ENCODE measurements at regions not wholly inside any gene's neighbourhood (a gene's known extent, or its start where the extent isn't known, plus 50 kb on each side); places are given as distances from the start of the nearest gene placed in this dataset.

DNA sequence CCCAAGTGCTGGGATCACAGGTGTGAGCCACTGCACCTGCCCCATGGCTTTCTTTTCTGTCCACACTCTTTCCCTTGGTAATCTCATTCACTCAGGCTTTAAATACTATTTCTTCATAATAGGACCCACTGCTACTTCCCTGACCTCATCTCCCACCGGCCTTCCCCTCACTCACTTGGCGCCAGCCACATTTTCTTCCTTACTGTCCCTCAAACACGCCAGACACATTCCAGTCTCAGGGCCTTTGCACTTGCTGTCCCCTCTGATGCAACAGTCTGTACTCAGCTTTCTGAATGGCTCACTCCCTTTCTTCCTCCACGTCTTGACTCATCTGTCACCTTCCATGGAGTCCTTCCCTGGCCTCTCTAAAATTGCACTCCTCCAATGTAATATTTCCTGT lies 111.1 kb upstream of the MVB12B start (continued):
- TF ChIP-seq EZH2 (IDR thresholded peaks at IDR 0.05; ENCODE audit: borderline replicate concordance, low read depth, low read length) = no peak
- TF ChIP-seq ZNF586 (CRISPR knock-in tag; conservative IDR thresholded peaks at IDR 0.05) = no peak

DNA sequence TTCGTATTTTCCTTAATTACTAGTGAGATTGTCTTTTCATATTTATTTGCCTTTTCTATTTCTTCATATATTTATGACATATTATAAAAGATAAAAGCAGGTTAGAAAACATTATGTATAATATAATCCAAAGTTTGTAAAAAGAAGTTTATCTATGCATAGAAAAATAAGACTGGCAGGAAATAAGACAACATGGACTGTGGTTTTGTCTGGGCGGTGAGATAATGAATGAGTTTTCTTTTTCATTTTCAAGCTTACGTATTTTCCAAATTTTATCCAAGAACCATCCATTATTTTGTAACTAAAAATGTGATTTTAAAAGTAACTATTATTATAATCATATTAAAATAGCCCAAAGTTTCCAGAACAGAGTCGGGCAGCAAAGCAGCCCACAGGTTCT lies 109.8 kb upstream of the MVB12B start:
- FAIRE-seq (no peak), DNase-seq (ENCODE audit: extremely low read depth in 1 of 4, low spot score in 3 of 4) (no peak), ATAC-seq (no peak)
- POLR2A ChIA-PET = no interaction called here
- Histone ChIP-seq H3K79me2 (ENCODE audit: control insufficient read depth, insufficient read depth, low read length) (no peaks in the 10 kb centered on the region), H3K4me2 (ENCODE audit: insufficient read depth, low read length) (no peak overlapping the region), H3K4me1 (replicated peaks in 1 of 2; ENCODE audit: control insufficient read depth in 2 of 2, insufficient read depth in 2 of 2, low read length in 2 of 2) (no peaks in the 10 kb centered on the region), H3K36me3 (ENCODE audit: control insufficient read depth, insufficient read depth, low read length) (no peaks in the 10 kb centered on the region), H4K20me1 (replicated peaks; ENCODE audit: control insufficient read depth, insufficient read depth, low read length) (no peaks in the 10 kb centered on the region), H3K9me1 (ENCODE audit: control insufficient read depth, insufficient read depth, low read length) (no peaks in the 10 kb centered on the region), H3K27ac (ENCODE audit: extremely low read depth, low read depth, low read length) (no peak overlapping the region), H3K9ac (ENCODE audit: insufficient read depth in 1 of 2, low read depth in 2 of 2, low read length in 2 of 2) (no peak overlapping the region), H3K27me3 (ENCODE audit: control insufficient read depth in 2 of 2, insufficient read depth in 2 of 2, low read length in 2 of 2) (peaks cover 0 to 14% of the 10 kb centered on the region in 2 experiments; a peak in 2 of 5 replicates), H3K9me3 (replicated peaks; ENCODE audit: control insufficient read depth, insufficient read depth, low read depth, low read length) (no peaks in the 10 kb centered on the region), H2AFZ (ENCODE audit: low read depth, low read length) (no peak overlapping the region), H3K4me3 (no peak overlapping the region)
- intact Hi-C loops (cut with micrococcal nuclease) (no loop called here), in situ Hi-C loops (cut with MboI) (no loop called here)
- no TSS peak for BruUV-seq (replicated peaks)
- WGBS (ENCODE audit: insufficient coverage, low coverage, missing lambda C conversion rate) = 1% methylated on average over 4 of the region's 4 CpGs
- CTCF ChIA-PET (ENCODE audit: low intra/inter-chr PET ratio) = no interaction called here
- TF ChIP-seq, protein P1, sequence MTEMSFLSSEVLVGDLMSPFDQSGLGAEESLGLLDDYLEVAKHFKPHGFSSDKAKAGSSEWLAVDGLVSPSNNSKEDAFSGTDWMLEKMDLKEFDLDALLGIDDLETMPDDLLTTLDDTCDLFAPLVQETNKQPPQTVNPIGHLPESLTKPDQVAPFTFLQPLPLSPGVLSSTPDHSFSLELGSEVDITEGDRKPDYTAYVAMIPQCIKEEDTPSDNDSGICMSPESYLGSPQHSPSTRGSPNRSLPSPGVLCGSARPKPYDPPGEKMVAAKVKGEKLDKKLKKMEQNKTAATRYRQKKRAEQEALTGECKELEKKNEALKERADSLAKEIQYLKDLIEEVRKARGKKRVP (CRISPR knock-in tag; IDR thresholded peaks at IDR 0.05) = no peak
- TF ChIP-seq, protein P2, sequence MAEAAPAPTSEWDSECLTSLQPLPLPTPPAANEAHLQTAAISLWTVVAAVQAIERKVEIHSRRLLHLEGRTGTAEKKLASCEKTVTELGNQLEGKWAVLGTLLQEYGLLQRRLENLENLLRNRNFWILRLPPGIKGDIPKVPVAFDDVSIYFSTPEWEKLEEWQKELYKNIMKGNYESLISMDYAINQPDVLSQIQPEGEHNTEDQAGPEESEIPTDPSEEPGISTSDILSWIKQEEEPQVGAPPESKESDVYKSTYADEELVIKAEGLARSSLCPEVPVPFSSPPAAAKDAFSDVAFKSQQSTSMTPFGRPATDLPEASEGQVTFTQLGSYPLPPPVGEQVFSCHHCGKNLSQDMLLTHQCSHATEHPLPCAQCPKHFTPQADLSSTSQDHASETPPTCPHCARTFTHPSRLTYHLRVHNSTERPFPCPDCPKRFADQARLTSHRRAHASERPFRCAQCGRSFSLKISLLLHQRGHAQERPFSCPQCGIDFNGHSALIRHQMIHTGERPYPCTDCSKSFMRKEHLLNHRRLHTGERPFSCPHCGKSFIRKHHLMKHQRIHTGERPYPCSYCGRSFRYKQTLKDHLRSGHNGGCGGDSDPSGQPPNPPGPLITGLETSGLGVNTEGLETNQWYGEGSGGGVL (CRISPR knock-in tag; IDR thresholded peaks at IDR 0.05) = no peak
- TF ChIP-seq SMAD1 (IDR thresholded peaks at IDR 0.05; ENCODE audit: low read depth, low read length, partially characterized antibody) (no peak), ZNF316 (IDR thresholded peaks at IDR 0.05) (no peak), ZNF77 (CRISPR knock-in tag; IDR thresholded peaks at IDR 0.05) (no peak), CBX3 (IDR thresholded peaks at IDR 0.05; ENCODE audit: borderline replicate concordance in 1 of 2, low read length in 2 of 2) (no peak), ZNF695 (CRISPR knock-in tag; IDR thresholded peaks at IDR 0.05) (no peak), KLF10 (CRISPR knock-in tag; IDR thresholded peaks at IDR 0.05) (no peak), ZNF324 (CRISPR knock-in tag; IDR thresholded peaks at IDR 0.05) (no peak), STAT5A (IDR thresholded peaks at IDR 0.05; ENCODE audit: borderline replicate concordance, low read length) (no peak), MEIS2 (IDR thresholded peaks at IDR 0.05; ENCODE audit: partially characterized antibody) (no peak), HOXB6 (CRISPR knock-in tag; IDR thresholded peaks at IDR 0.05; ENCODE audit: borderline replicate concordance) (no peak), ZNF644 (tag; IDR thresholded peaks at IDR 0.05; ENCODE audit: low read depth) (no peak), ZFX (CRISPR knock-in tag; IDR thresholded peaks at IDR 0.05) (no peak)
- TF ChIP-seq, protein P3, sequence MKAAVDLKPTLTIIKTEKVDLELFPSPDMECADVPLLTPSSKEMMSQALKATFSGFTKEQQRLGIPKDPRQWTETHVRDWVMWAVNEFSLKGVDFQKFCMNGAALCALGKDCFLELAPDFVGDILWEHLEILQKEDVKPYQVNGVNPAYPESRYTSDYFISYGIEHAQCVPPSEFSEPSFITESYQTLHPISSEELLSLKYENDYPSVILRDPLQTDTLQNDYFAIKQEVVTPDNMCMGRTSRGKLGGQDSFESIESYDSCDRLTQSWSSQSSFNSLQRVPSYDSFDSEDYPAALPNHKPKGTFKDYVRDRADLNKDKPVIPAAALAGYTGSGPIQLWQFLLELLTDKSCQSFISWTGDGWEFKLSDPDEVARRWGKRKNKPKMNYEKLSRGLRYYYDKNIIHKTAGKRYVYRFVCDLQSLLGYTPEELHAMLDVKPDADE (conservative IDR thresholded peaks at IDR 0.05; ENCODE audit: control insufficient read depth, low read depth, low read length) = no peak
- TF ChIP-seq, protein P4, sequence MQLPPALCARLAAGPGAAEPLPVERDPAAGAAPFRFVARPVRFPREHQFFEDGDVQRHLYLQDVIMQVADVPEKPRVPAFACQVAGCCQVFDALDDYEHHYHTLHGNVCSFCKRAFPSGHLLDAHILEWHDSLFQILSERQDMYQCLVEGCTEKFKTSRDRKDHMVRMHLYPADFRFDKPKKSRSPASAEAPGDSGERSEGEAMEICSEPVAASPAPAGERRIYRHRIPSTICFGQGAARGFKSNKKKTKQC (CRISPR knock-in tag; IDR thresholded peaks at IDR 0.05) = no peak

Measured in K562 (cell line).